Stimulated activated CD4-positive, alpha-beta T cell treated with anti-CD3 and anti-CD28 coated beads, Interleukin-2, amount 100 ng/mL, for 4 hours (primary cell): ENCODE measurements at regions not wholly inside any gene's neighbourhood (a gene's known extent, or its start where the extent isn't known, plus 50 kb on each side); places are given as distances from the start of the nearest gene placed in this dataset.

Source experiments
- DNase-seq: peaks from one replicate; pipeline ENCODE4 v3.0.0-alpha.2; 2020; ENCODE audit warnings: low read depth

- DNase-seq: no peak
Observed at GRCh38 chr17:65365169-65365568, 196.3 kb downstream of the AXIN2 start.

DNA sequence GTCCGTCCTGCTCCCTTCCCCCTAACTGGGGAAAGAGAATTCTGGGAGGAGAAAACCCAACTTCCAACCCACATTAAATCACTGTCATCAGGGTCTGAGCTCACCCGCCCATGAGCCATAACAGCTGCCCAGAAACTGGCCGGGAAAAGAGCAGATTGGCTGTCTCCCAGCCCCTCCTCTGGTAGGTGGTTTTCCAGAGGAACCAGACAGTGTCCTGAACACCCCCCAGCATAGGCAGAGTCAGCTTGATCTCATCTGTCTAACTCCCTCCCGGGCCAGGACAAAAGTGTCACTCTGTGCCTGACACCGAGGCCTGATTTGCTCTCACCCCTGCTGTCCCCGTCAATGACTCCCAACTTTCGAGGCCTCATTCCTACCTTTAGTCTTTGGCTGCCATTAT lies 197.0 kb downstream of the AXIN2 start:
- DNase-seq: no peak

DNA sequence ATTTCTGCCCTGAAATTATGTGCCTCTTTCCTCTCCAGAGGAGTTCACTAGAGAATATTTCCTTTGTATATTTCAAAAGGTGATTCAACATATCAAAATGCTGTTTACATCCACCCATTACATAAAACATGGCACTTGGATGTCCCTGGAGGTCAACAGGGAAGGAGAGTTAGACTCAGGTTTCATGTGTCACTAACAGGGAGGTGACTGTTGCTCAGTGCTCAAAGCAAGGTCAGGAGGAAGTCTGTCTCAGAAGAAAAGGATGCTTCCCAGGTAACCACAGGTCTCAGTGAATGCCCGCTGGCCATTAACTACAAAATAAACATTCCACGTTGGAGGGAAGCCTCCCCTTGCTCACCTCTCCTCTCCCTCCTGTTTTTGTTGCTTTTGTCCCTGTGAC lies 198.6 kb downstream of the AXIN2 start:
- no peak for DNase-seq

DNA sequence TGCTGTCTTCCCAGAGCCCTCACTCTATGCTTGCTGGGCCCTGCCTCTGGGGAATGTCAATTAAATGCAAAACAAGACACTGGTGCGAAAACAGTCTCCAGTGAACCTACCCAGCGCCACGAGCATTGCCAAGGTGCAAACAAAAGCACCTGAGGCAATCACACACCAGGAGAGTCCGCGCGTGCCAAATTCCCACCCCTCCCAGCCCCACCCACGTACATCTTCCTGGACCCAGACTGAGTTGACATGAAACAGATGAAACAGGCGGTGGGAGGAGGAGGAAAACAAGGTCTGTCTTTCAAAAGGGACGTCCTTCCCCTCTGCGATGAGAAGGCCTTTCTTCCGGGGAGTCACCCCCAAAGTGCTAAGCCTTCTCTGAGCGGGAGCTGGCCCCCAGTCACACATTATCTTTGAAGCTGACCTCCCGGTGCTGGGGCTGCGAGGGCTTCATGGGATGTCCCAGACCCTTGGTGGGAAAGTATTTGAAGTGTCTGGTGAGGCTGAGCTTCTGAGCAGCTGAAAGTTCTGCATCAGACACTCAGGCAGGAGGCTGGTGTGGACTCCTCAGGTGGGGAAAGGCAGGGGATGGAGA lies 200.4 kb downstream of the AXIN2 start:
- DNase-seq: no peak

GRCh38 chr17:65359016-65359415 lies 202.4 kb downstream of the AXIN2 start:
- DNase-seq: no peak

- no peak for DNase-seq
Observed at GRCh38 chr17:65356536-65356935, 204.9 kb downstream of the AXIN2 start.

DNA sequence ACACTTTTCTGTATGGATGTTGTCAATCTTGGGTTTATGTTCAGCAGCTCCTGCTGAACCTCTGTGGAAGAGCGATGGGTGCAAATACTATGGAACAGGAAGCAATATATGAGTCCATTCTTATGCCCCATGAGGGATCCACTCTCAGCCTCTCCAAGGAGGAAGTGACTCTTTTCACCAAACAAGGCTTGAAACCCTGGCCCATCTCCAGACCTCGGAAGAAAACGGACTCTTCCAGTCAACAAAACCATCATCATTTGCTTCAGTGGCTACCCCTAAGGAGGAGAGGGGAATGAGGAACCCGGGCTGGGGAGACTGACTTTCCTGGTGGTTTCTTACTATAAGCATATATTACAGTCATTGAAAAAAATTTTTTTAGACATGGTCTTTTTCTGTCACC lies 206.2 kb downstream of the AXIN2 start:
- no peak for DNase-seq

- DNase-seq: no peak
Observed at GRCh38 chr17:65349916-65350315, 211.5 kb downstream of the AXIN2 start.

DNA sequence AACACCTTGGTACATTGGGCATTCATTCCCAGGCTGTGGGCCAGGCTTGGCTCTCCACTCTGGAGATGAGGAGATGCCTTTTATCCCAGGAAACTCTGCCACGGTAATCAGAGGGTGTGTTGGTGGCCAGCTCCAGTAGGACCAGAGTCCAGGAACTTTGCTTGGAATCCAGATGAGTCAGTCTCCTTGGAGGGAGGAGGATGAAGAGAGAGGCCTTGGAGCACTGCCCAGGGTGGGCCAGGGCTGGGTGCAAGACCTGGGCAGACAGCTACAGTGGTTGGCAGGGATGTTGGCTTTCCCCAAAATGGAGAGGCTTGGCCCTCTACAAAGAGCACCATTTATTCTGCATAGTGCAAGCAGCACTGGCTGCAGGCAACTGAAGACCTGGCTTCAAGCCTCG lies 209.0 kb downstream of the RGS9 start:
- no peak for DNase-seq

- peak; percentile 43 for DNase-seq
Observed at GRCh38 chr17:65345261-65346005, 208.3 kb downstream of the RGS9 start.

GRCh38 chr17:65340401-65340800 lies 203.2 kb downstream of the RGS9 start:
- DNase-seq: no peak

GRCh38 chr17:65334406-65334805 lies 197.2 kb downstream of the RGS9 start:
- DNase-seq: no peak

DNA sequence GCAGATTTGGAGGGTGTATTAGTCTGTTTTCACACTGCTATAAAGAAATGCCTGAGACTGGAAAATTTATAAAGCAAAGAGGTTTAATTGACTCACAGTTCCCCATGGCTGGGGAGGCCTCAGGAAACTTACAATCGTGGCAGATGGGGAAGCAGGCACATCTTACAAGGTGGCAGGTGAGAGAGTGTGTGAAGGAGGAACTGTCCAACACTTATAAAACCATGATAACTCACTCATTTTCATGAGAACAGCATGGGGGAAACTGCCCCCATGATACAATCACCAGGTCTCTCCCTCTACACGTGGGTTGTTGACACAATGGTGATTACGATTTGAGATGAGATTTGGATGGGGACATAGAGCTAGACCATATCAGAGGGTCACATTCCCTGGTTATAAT lies 195.6 kb downstream of the RGS9 start:
- no peak for DNase-seq

- DNase-seq: no peak
Observed at GRCh38 chr17:65332375-65332774, 195.2 kb downstream of the RGS9 start.

DNA sequence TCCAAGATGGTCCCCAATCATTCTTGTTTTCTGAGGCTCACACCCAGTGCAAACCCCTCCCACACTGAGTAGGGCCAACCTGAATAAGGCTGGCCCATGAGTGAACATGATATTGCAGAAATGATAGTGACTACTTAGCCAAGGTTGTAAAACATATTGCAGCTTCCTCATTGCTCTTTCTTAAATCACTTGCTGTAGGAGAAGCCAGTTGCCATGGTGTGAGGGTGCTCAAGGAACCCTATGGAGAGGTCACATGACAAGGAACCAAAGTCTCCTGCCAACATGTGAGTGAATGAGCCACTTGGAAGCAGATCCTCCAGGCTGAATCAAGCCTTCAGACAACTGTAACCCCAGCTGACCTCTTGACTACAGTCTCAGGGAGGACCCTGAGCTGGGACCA lies 191.4 kb downstream of the RGS9 start:
- no peak for DNase-seq

DNA sequence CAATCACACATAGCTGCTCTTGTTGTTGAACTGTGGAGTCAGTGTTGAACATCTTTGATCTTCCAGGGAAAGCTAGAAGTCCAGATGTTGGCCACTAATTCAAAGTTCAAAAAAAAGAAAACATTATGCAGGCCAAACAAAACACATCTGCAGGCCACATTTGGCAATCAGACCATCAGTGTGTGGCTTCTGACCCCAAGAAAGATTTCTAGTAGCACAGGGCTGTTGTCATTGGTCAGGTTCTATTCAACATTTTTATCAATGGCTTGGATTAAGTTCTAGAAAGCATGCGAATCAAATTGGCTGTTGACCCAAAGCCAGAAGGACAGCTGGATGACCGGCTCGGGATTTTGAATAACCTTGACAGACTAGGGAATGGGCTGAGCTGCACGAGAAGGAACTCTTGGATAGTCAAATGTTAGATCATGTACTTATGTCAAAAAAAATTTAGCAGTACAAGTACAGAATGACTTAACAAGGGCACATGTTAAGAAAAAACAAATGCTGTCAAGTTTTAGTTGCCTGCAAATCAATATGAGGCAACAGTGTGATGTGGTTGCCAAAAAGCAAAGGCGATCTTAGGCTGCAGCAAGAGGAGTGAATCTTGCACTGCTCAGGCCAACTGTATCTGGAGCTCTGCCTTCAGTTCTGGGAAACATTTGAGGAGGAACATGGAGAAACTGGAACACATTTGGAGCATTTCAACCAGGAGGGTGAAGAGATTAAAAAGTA lies 187.6 kb downstream of the RGS9 start:
- DNase-seq: no peak

DNA sequence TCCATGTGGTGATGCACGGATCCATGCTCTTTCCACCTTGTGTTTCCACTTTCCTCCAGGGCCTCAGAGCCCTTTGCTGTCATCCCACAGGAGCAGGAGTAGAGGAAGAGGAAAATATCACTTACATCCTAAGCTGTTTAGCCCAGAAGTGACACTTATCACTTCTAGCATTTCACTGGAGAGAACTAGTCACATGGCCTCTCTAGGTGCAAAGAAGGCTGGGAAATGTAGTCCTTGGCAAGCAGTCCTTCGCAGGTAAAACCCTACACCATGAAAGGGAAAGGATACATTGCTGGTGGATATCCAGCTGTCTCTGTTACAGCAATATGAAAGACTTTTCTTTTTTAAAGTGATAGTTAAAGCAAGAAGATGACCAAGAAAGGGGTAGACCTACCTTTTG lies 185.9 kb downstream of the RGS9 start:
- DNase-seq: no peak

DNA sequence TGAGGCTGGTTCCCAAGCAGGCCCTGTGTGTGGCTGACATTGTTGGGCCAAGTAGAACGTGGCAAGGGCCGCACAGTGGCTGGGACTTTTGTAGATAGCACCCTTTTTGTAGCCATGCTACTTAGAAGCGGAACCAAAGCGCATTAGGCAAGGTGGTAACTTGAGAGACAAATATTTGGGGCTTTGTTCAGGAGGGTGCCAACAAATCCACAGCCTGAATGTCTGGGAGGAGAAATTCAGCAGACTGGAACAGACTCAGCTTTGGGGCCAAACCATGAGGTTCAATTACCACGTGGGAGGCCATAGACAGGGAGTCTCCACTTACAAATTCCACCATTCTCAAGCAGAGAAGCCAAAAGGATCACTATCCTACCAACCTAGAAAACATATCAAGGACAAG lies 183.7 kb downstream of the RGS9 start:
- DNase-seq: no peak

GRCh38 chr17:65314212-65314611 lies 177.0 kb downstream of the RGS9 start:
- DNase-seq: no peak

DNA sequence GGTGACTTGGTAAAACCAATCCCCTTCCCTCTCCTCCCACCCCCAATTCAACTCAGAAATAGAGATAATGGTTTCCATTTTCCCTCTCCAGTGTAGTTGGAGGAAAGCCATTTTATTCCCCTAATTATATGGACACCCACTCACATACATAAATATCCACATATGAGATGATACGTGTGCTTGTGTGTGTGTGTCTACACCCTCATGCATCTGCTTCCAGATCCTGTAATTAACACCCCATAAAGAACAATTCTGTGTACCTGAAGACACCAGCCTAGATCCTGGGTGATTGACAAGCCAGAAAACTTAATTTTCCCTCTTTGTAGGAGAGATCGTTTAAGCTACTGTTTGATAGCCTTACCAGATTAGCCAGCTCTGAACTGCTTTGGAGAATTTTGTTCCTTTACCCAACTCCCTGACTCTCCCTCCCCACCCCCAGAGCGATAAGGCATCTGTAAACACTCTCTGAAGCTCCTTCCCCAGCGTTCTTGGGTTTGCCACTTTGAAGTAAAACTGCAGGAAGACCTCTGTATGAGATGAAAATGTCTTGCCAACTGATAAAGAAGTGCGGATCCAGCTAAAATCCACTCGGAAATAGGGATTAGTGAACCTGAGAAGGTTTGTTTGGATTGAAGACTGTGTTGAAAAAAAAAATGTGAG lies 175.7 kb downstream of the RGS9 start:
- DNase-seq: no peak

DNA sequence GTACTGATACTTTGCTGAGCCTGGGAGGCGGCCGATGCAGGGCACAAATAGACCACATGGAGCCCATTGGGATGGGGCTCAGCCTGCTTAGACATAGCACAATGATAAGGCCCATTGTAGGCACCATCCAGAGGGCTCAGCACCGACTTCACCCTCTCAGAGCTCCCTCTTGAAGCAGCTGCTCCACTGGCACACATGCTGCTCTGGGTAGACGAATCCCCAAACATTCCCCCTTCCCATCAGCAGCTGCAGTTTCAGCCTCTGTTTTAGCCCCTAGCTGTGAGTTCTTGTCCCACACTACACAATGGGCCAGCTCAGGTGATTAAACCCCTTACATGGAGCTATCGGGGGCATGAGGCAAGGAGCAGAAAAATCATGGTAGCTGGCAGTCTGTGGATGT lies 174.1 kb downstream of the RGS9 start:
- DNase-seq: no peak

- no peak for DNase-seq
Observed at GRCh38 chr17:65307961-65308316, 170.8 kb downstream of the RGS9 start.
